H1 (cell line): ENCODE measurements at regions not wholly inside any gene's neighbourhood (a gene's known extent, or its start where the extent isn't known, plus 50 kb on each side); places are given as distances from the start of the nearest gene placed in this dataset.

Experiments used
- CHD2 ChIP-seq: IDR thresholded peaks from 2 replicates; pipeline ENCODE4 v1.6.1; 2012; ENCODE audit warnings: low read length, improper control_type of control experiment
- GABPA ChIP-seq: IDR thresholded peaks from 2 replicates; pipeline ENCODE4 v1.6.1; 2011; ENCODE audit warnings: mild to moderate bottlenecking, low read length, moderate library complexity, borderline replicate concordance; ENCODE audit not compliant: insufficient read depth
- POLR2A ChIP-seq, 2 experiments: IDR thresholded peaks; 1 replicate in 1 of 2; 2 replicates in 1 of 2; pipeline ENCODE4 v1.6.1; 2011; ENCODE audit warnings: low read depth in 2 of 2, low read length in 2 of 2, mild to moderate bottlenecking in 2 of 2; ENCODE audit errors: control extremely low read depth in 1 of 2
- POLR2AphosphoS5 ChIP-seq: IDR thresholded peaks from 2 replicates; pipeline ENCODE4 v1.6.1; 2011; ENCODE audit warnings: low read depth, low read length
- SRF ChIP-seq: IDR thresholded peaks from 2 replicates; pipeline ENCODE4 v1.6.1; 2011; ENCODE audit warnings: mild to moderate bottlenecking, low read depth, low read length, moderate library complexity
- TBP ChIP-seq: IDR thresholded peaks from 2 replicates; pipeline ENCODE4 v1.6.1; 2011; ENCODE audit warnings: low read depth, low read length, improper control_type of control experiment
- TF ChIP-seq, protein P1 (sequence below), 3 experiments: IDR thresholded peaks; 1 replicate in 2 of 3; 2 replicates in 1 of 3; pipeline versions ENCODE4 v1.5.1 to v1.6.1; 2011; ENCODE audit warnings: low read length in 3 of 3, mild to moderate bottlenecking in 3 of 3, inconsistent platforms in 2 of 3, low read depth in 1 of 3, moderate library complexity in 1 of 3; ENCODE audit not compliant: insufficient read depth in 1 of 3; ENCODE audit errors: control extremely low read depth in 1 of 3

DNA sequence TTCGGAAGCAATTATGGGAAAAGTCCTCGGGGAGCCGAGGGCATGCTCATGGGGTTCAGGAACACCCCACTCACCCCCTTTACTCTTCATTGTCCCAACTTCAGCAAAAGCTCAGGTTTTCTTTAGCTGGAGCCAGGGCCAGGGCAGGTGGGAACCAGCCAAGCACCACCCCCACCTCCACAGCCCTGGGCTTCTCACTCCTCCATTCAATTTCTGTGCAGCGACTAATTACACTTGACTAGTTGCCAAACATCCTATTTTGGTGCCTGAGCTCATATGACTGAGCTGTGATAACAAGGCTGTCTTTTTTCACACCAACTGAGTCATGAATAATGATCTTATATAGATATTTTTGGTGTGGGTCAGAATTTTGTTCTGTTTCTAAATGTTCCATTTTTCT lies 257.2 kb upstream of the AJAP1 start:
- no peak for TF ChIP-seq TBP
- no peak for TF ChIP-seq CHD2
- TF ChIP-seq GABPA: no peak
- TF ChIP-seq, protein P1, sequence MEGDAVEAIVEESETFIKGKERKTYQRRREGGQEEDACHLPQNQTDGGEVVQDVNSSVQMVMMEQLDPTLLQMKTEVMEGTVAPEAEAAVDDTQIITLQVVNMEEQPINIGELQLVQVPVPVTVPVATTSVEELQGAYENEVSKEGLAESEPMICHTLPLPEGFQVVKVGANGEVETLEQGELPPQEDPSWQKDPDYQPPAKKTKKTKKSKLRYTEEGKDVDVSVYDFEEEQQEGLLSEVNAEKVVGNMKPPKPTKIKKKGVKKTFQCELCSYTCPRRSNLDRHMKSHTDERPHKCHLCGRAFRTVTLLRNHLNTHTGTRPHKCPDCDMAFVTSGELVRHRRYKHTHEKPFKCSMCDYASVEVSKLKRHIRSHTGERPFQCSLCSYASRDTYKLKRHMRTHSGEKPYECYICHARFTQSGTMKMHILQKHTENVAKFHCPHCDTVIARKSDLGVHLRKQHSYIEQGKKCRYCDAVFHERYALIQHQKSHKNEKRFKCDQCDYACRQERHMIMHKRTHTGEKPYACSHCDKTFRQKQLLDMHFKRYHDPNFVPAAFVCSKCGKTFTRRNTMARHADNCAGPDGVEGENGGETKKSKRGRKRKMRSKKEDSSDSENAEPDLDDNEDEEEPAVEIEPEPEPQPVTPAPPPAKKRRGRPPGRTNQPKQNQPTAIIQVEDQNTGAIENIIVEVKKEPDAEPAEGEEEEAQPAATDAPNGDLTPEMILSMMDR (IDR thresholded peaks at IDR 0.05; ENCODE audit: control extremely low read depth in 1 of 3, insufficient read depth in 1 of 3, low read depth in 1 of 3, low read length in 3 of 3): no peak
- TF ChIP-seq SRF: no peak
- no peak for TF ChIP-seq POLR2AphosphoS5
- no peak for TF ChIP-seq POLR2A (IDR thresholded peaks at IDR 0.05; ENCODE audit: control extremely low read depth in 1 of 2, low read depth in 2 of 2, low read length in 2 of 2)
